ENCODE measurements at regions not wholly inside any gene's neighbourhood (a gene's known extent, or its start where the extent isn't known, plus 50 kb on each side); places are given as distances from the start of the nearest gene placed in this dataset.

DNA sequence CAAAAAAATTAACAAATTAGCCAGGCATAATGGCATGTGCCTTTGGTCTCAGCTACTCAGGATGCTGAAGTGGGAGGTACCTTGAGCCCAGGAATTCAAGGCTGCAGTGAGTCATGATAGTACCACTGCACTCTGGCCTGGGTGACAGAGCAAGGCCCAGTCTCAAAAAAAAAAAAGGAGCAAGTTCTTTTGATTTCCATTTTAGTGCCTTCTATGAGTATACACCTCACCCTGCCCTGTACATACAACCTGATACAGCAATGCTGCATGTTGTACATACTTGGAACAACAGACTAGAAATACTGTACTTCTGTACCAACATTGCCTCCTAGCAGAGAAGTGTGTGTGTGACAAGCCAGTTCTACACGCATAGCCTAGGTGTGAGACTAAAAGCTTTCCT lies 97.3 kb upstream of the CARMIL1 start:
- no peak overlapping the region for H3K4ac ChIP-seq (ENCODE audit: low read depth, low read length)
- H3K23ac ChIP-seq (ENCODE audit: insufficient read length, low read depth, low read length): no peak overlapping the region
- Mint-ChIP-seq H3K27me3 (ENCODE audit: low read depth) (no peaks in the 10 kb centered on the region; the same call in none of the 2 replicates), H3K27ac (no peak overlapping the region), H3K4me1 (no peaks in the 10 kb centered on the region), H3K36me3 (ENCODE audit: insufficient read depth in 1 of 3, low read depth in 3 of 3) (no peaks in the 10 kb centered on the region), H3K4me3 (no peak overlapping the region), H3K9me3 (no peaks in the 10 kb centered on the region)
- no peak for DNase-seq
- no peaks in the 10 kb centered on the region for H3K79me1 ChIP-seq (ENCODE audit: insufficient read depth, low read depth, low read length, poor library complexity, severe bottlenecking)
- no peak overlapping the region for H2BK12ac ChIP-seq (ENCODE audit: insufficient read length, low read depth, low read length)
- H3K4me1 ChIP-seq (ENCODE audit: insufficient read depth, low read length): no peaks in the 10 kb centered on the region
- H3K14ac ChIP-seq (ENCODE audit: insufficient read depth, low read length): no peak overlapping the region
- no peak overlapping the region for H2AK5ac ChIP-seq (ENCODE audit: insufficient read length, low read length)
- no peaks in the 10 kb centered on the region for H3K23me2 ChIP-seq (ENCODE audit: insufficient read length, low read depth, low read length, poor library complexity, severe bottlenecking)
- H4K20me1 ChIP-seq (ENCODE audit: control insufficient read depth, insufficient read depth, insufficient read length): no peaks in the 10 kb centered on the region
- H2BK15ac ChIP-seq (ENCODE audit: low read depth, low read length): no peak overlapping the region
- no peak overlapping the region for H2BK5ac ChIP-seq (ENCODE audit: insufficient read length, low read length)
- no peak overlapping the region for H4K8ac ChIP-seq (replicated peaks; ENCODE audit: insufficient read length, low read depth, low read length)
- no peak overlapping the region for H2BK120ac ChIP-seq (ENCODE audit: low read depth, low read length, poor library complexity, severe bottlenecking)
- H3K56ac ChIP-seq (ENCODE audit: insufficient read length, low read depth, low read length): no peak overlapping the region
- no peak overlapping the region for H3K18ac ChIP-seq (ENCODE audit: insufficient read length, low read depth, low read length)
- TF ChIP-seq, protein P1, sequence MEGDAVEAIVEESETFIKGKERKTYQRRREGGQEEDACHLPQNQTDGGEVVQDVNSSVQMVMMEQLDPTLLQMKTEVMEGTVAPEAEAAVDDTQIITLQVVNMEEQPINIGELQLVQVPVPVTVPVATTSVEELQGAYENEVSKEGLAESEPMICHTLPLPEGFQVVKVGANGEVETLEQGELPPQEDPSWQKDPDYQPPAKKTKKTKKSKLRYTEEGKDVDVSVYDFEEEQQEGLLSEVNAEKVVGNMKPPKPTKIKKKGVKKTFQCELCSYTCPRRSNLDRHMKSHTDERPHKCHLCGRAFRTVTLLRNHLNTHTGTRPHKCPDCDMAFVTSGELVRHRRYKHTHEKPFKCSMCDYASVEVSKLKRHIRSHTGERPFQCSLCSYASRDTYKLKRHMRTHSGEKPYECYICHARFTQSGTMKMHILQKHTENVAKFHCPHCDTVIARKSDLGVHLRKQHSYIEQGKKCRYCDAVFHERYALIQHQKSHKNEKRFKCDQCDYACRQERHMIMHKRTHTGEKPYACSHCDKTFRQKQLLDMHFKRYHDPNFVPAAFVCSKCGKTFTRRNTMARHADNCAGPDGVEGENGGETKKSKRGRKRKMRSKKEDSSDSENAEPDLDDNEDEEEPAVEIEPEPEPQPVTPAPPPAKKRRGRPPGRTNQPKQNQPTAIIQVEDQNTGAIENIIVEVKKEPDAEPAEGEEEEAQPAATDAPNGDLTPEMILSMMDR (conservative IDR thresholded peaks at IDR 0.05): no peak
- H2AFZ ChIP-seq (ENCODE audit: low read length): no peak overlapping the region
- H3K27me3 ChIP-seq (ENCODE audit: insufficient read depth, low read length): no peaks in the 10 kb centered on the region
- no peaks in the 10 kb centered on the region for H3K9me3 ChIP-seq (ENCODE audit: control insufficient read depth, low read depth, low read length)
- H3K79me2 ChIP-seq (ENCODE audit: insufficient read depth, low read length): no peaks in the 10 kb centered on the region
- H3K4me2 ChIP-seq (ENCODE audit: insufficient read depth, insufficient read length, low read length): no peak overlapping the region
- no peak overlapping the region for H4K5ac ChIP-seq (ENCODE audit: insufficient read length, low read depth, low read length)
- no peak overlapping the region for H3K9ac ChIP-seq (ENCODE audit: extremely low read depth, insufficient read length, low read length)
- WGBS (ENCODE audit: extremely low coverage, insufficient read length, low lambda C conversion rate): no CpG with 5 or more reads among the region's 1 CpG
- H3T11ph ChIP-seq (ENCODE audit: low read length): no peak overlapping the region
- H4K91ac ChIP-seq (ENCODE audit: insufficient read length, low read depth, low read length): no peak overlapping the region
- no peak overlapping the region for H2BK20ac ChIP-seq (ENCODE audit: low read depth, low read length, poor library complexity, severe bottlenecking)
- H3K27ac ChIP-seq (ENCODE audit: insufficient read length, low read depth, low read length): no peak overlapping the region

All from H9 (cell line).